GM19463 (cell line): ENCODE measurements at regions not wholly inside any gene's neighbourhood (a gene's known extent, or its start where the extent isn't known, plus 50 kb on each side); places are given as distances from the start of the nearest gene placed in this dataset.

ENCODE experiments used
- ATAC-seq: cut with Tn5 transposase; IDR thresholded peaks from one replicate; pipeline ENCODE4 v1.9.1; 2021; ENCODE audit warnings: mild to moderate bottlenecking, moderate library complexity; ENCODE audit not compliant: unreplicated experiment

GRCh38 chr2:128447538-128447995 lies 128.9 kb upstream of the HS6ST1 start:
- ATAC-seq, result no peak

GRCh38 chr2:128448331-128449225 lies 129.9 kb upstream of the HS6ST1 start:
- no peak for ATAC-seq

GRCh38 chr2:128449226-128450061 lies 130.8 kb upstream of the HS6ST1 start:
- no peak for ATAC-seq

- no peak for ATAC-seq
These were observed 131.8 kb upstream of the HS6ST1 start for GRCh38 chr2:128450211-128451024.

- no peak for ATAC-seq
These were observed 132.7 kb upstream of the HS6ST1 start for GRCh38 chr2:128451084-128452023.

- no peak for ATAC-seq
These were observed 133.3 kb upstream of the HS6ST1 start for GRCh38 chr2:128452024-128452411.

GRCh38 chr2:128452536-128453530 lies 134.2 kb upstream of the HS6ST1 start:
- no peak for ATAC-seq

GRCh38 chr2:128454980-128455720 lies 136.5 kb upstream of the HS6ST1 start:
- no peak for ATAC-seq

GRCh38 chr2:128455721-128456050 lies 137.0 kb upstream of the HS6ST1 start:
- ATAC-seq, result no peak

- ATAC-seq, result no peak
These were observed 137.6 kb upstream of the HS6ST1 start for GRCh38 chr2:128456281-128456680.

- no peak for ATAC-seq
These were observed 138.4 kb upstream of the HS6ST1 start for GRCh38 chr2:128457006-128457604.

GRCh38 chr2:128457716-128458115 lies 139.0 kb upstream of the HS6ST1 start:
- no peak for ATAC-seq

- ATAC-seq, result no peak
These were observed 139.8 kb upstream of the HS6ST1 start for GRCh38 chr2:128458505-128458904.

GRCh38 chr2:128464456-128464855 lies 145.8 kb upstream of the HS6ST1 start:
- no peak for ATAC-seq

- ATAC-seq, result no peak
These were observed 146.8 kb upstream of the HS6ST1 start for GRCh38 chr2:128465246-128466170.

GRCh38 chr2:128466376-128466775 lies 147.7 kb upstream of the HS6ST1 start:
- ATAC-seq, result no peak

GRCh38 chr2:128466776-128467175 lies 148.1 kb upstream of the HS6ST1 start:
- ATAC-seq, result no peak
